ENCODE measurements at regions not wholly inside any gene's neighbourhood (a gene's known extent, or its start where the extent isn't known, plus 50 kb on each side); places are given as distances from the start of the nearest gene placed in this dataset.

DNA sequence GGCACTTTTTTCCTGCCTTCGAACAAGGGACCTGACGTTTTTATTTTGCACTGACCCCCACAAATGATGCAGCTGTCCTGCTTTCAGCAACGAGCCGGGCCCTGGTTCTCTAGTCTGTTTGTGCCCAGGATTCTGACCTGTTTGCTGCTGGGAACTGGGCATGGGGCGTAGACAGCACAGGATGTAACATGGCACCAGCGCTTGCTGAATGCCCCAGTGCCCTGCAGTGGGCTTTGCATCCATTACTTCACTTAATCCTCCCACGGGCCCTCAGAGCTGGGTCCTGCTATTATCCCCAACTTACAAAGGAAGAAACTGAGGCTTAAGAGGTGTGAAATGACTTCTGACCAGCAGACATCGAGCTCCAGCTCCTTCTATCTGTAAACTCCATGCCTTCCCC lies 80.4 kb upstream of the PMEPA1 start:
- H2AFZ ChIP-seq (replicated peaks; ENCODE audit: low read length, poor library complexity) = no peak overlapping the region
- no peak overlapping the region for H3K27ac ChIP-seq (ENCODE audit: insufficient read depth, low read length)
- no peak overlapping the region for H2BK20ac ChIP-seq (ENCODE audit: low read depth, low read length)
- no peaks in the 10 kb centered on the region for H4K20me1 ChIP-seq (ENCODE audit: insufficient read depth, low read length)
- H3K56ac ChIP-seq (ENCODE audit: extremely low read depth, insufficient read depth, low read length) = no peak overlapping the region
- 47% methylated on average over 5 of the region's 8 CpGs; no CpG with 5 or more reads in 1 of the 2 experiments for WGBS, 2 experiments (ENCODE audit: extremely low coverage in 2 of 2, insufficient read length in 1 of 2)
- H3K9me3 ChIP-seq (ENCODE audit: control insufficient read depth, insufficient read depth, low read length) = no peaks in the 10 kb centered on the region
- ChIA-PET CTCF (no interaction called here), POLR2A (ENCODE audit: unreplicated experiment) (no interaction called here)
- no peak overlapping the region for H3K4ac ChIP-seq (ENCODE audit: low read depth, low read length)
- no peak overlapping the region for H3K4me3 ChIP-seq (ENCODE audit: insufficient read depth, low read depth, low read length)
- no peak overlapping the region for H3K18ac ChIP-seq (ENCODE audit: low read depth, low read length)
- no peaks in the 10 kb centered on the region for H3K9me1 ChIP-seq (ENCODE audit: insufficient read depth, low read length)
- H3K14ac ChIP-seq (replicated peaks; ENCODE audit: low read depth, low read length) = no peak overlapping the region
- H4K91ac ChIP-seq (ENCODE audit: insufficient read depth, low read depth, low read length) = no peak overlapping the region
- intact Hi-C loops (cut with micrococcal nuclease) = no loop called here
- H3K27me3 ChIP-seq (ENCODE audit: control insufficient read depth, insufficient read depth, low read length) = peaks cover 5% of the 10 kb centered on the region; the same call in 1 of the 2 replicates
- no peak overlapping the region for H3K4me2 ChIP-seq (ENCODE audit: low read depth, low read length)
- H2BK5ac ChIP-seq (ENCODE audit: low read depth, low read length, poor library complexity, severe bottlenecking) = no peak overlapping the region
- H3K23ac ChIP-seq (ENCODE audit: low read depth, low read length) = no peak overlapping the region
- no peak overlapping the region for H2AK5ac ChIP-seq (ENCODE audit: low read depth, low read length)
- BruUV-seq (replicated peaks) = no TSS peak
- no peak overlapping the region for H2AK9ac ChIP-seq (replicated peaks; ENCODE audit: low read depth, low read length, poor library complexity)
- dilution Hi-C loops (cut with HindIII; ENCODE audit: low sequenced_read_pairs, unreplicated experiment) = no loop called here
- no peak for ATAC-seq (ENCODE audit: low read depth)
- no peak overlapping the region for H2BK120ac ChIP-seq (ENCODE audit: low read depth, low read length)
- H3K4me1 ChIP-seq (ENCODE audit: control insufficient read depth, insufficient read depth, low read length) = no peaks in the 10 kb centered on the region
- no peak overlapping the region for H3K9ac ChIP-seq (ENCODE audit: low read depth, low read length)
- no peak overlapping the region for H4K5ac ChIP-seq (ENCODE audit: low read depth, low read length)
- TF ChIP-seq MAFK (IDR thresholded peaks at IDR 0.05; ENCODE audit: low read depth, low read length) (no peak), RCOR1 (IDR thresholded peaks at IDR 0.05; ENCODE audit: insufficient replicate concordance, low read length) (no peak), RAD21 (IDR thresholded peaks at IDR 0.05; ENCODE audit: low read length) (no peak), NFE2L2 (IDR thresholded peaks at IDR 0.05; ENCODE audit: low read depth, low read length) (no peak), RFX5 (IDR thresholded peaks at IDR 0.05; ENCODE audit: low read depth, low read length) (no peak), CHD1 (IDR thresholded peaks at IDR 0.05; ENCODE audit: low read depth, low read length) (no peak), MXI1 (IDR thresholded peaks at IDR 0.05; ENCODE audit: borderline replicate concordance, low read depth, low read length) (no peak), SMC3 (IDR thresholded peaks at IDR 0.05; ENCODE audit: low read depth, low read length) (no peak), BHLHE40 (IDR thresholded peaks at IDR 0.05; ENCODE audit: low read depth, low read length) (no peak), CEBPB (IDR thresholded peaks at IDR 0.05; ENCODE audit: low read depth, low read length) (no peak), FOS (IDR thresholded peaks at IDR 0.05; ENCODE audit: low read depth, low read length) (no peak), POLR2A (IDR thresholded peaks at IDR 0.05; ENCODE audit: low read depth, low read length) (no peak), MAZ (IDR thresholded peaks at IDR 0.05; ENCODE audit: borderline replicate concordance, low read depth, low read length) (no peak)
- TF ChIP-seq, protein P1, sequence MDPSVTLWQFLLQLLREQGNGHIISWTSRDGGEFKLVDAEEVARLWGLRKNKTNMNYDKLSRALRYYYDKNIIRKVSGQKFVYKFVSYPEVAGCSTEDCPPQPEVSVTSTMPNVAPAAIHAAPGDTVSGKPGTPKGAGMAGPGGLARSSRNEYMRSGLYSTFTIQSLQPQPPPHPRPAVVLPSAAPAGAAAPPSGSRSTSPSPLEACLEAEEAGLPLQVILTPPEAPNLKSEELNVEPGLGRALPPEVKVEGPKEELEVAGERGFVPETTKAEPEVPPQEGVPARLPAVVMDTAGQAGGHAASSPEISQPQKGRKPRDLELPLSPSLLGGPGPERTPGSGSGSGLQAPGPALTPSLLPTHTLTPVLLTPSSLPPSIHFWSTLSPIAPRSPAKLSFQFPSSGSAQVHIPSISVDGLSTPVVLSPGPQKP (IDR thresholded peaks at IDR 0.05; ENCODE audit: borderline replicate concordance, low read depth, low read length) = no peak
- TF ChIP-seq, protein P2, sequence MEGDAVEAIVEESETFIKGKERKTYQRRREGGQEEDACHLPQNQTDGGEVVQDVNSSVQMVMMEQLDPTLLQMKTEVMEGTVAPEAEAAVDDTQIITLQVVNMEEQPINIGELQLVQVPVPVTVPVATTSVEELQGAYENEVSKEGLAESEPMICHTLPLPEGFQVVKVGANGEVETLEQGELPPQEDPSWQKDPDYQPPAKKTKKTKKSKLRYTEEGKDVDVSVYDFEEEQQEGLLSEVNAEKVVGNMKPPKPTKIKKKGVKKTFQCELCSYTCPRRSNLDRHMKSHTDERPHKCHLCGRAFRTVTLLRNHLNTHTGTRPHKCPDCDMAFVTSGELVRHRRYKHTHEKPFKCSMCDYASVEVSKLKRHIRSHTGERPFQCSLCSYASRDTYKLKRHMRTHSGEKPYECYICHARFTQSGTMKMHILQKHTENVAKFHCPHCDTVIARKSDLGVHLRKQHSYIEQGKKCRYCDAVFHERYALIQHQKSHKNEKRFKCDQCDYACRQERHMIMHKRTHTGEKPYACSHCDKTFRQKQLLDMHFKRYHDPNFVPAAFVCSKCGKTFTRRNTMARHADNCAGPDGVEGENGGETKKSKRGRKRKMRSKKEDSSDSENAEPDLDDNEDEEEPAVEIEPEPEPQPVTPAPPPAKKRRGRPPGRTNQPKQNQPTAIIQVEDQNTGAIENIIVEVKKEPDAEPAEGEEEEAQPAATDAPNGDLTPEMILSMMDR (conservative IDR thresholded peaks at IDR 0.05; ENCODE audit: low read depth, low read length) = no peak
- TF ChIP-seq, protein P3, sequence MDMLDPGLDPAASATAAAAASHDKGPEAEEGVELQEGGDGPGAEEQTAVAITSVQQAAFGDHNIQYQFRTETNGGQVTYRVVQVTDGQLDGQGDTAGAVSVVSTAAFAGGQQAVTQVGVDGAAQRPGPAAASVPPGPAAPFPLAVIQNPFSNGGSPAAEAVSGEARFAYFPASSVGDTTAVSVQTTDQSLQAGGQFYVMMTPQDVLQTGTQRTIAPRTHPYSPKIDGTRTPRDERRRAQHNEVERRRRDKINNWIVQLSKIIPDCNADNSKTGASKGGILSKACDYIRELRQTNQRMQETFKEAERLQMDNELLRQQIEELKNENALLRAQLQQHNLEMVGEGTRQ (IDR thresholded peaks at IDR 0.05; ENCODE audit: low read depth, low read length) = no peak
- DNase-seq = no peak
- no peaks in the 10 kb centered on the region for H3K36me3 ChIP-seq (ENCODE audit: control insufficient read depth, insufficient read depth, low read length)
- no peak overlapping the region for H4K8ac ChIP-seq (ENCODE audit: low read depth in 2 of 2, low read length in 2 of 2)
- no peaks in the 10 kb centered on the region for H3K79me1 ChIP-seq (ENCODE audit: low read depth in 1 of 2, low read length in 2 of 2)
- in situ Hi-C loops (cut with MboI; ENCODE audit: low sequenced_read_pairs) = no loop called here
- no peak overlapping the region for H2BK15ac ChIP-seq (ENCODE audit: low read depth, low read length)

Measured in IMR-90 (cell line).